Fibroblast of lung (primary cell): ENCODE measurements at regions not wholly inside any gene's neighbourhood (a gene's known extent, or its start where the extent isn't known, plus 50 kb on each side); places are given as distances from the start of the nearest gene placed in this dataset.

Experiments
- EZH2 ChIP-seq: IDR thresholded peaks from 2 replicates; pipeline ENCODE4 v1.5.1; 2012; ENCODE audit warnings: low read length, control low read depth, mild to moderate bottlenecking; ENCODE audit errors: missing control alignments
- TF ChIP-seq, protein P1 (sequence below), 2 donors: IDR thresholded peaks in 1 of 2; conservative IDR thresholded peaks in 1 of 2; 1 replicate in 1 of 2; 2 replicates in 1 of 2; pipeline ENCODE4 v1.5.1; 2011 to 2012; ENCODE audit warnings: low read length in 2 of 2, control low read depth in 1 of 2, inconsistent platforms in 1 of 2, low read depth in 1 of 2, mild to moderate bottlenecking in 1 of 2

- TF ChIP-seq, protein P1, sequence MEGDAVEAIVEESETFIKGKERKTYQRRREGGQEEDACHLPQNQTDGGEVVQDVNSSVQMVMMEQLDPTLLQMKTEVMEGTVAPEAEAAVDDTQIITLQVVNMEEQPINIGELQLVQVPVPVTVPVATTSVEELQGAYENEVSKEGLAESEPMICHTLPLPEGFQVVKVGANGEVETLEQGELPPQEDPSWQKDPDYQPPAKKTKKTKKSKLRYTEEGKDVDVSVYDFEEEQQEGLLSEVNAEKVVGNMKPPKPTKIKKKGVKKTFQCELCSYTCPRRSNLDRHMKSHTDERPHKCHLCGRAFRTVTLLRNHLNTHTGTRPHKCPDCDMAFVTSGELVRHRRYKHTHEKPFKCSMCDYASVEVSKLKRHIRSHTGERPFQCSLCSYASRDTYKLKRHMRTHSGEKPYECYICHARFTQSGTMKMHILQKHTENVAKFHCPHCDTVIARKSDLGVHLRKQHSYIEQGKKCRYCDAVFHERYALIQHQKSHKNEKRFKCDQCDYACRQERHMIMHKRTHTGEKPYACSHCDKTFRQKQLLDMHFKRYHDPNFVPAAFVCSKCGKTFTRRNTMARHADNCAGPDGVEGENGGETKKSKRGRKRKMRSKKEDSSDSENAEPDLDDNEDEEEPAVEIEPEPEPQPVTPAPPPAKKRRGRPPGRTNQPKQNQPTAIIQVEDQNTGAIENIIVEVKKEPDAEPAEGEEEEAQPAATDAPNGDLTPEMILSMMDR (conservative IDR thresholded peaks at IDR 0.05 in 1 of 2, IDR thresholded peaks at IDR 0.05 in 1 of 2; ENCODE audit: low read depth in 1 of 2, low read length in 2 of 2), result no peak
- no peak for TF ChIP-seq EZH2
Observed at GRCh38 chr1:47693115-47693514, 255.3 kb downstream of the FOXD2 start.
